ENCODE measurements at regions not wholly inside any gene's neighbourhood (a gene's known extent, or its start where the extent isn't known, plus 50 kb on each side); places are given as distances from the start of the nearest gene placed in this dataset.

DNA sequence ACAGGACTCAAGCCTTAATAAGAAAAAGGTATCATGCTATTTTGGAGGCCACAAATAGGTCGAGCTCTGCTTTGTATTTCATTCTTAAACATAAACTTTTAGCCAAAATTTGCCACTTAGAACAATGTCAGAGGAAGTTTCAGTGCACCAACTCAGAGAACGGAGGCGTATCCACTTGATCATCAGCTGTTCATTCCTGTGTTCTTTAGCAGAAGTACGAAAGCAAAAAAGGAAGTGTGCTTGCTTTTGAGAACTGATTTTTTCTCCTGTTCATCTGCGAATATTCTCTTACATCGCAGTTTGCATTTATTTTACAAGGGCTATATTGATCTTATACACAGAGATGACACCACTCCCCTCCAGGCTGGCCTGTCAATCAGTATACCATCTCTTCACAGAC is 188.6 kb upstream of the SOX5 start:
- TF ChIP-seq, protein P1, sequence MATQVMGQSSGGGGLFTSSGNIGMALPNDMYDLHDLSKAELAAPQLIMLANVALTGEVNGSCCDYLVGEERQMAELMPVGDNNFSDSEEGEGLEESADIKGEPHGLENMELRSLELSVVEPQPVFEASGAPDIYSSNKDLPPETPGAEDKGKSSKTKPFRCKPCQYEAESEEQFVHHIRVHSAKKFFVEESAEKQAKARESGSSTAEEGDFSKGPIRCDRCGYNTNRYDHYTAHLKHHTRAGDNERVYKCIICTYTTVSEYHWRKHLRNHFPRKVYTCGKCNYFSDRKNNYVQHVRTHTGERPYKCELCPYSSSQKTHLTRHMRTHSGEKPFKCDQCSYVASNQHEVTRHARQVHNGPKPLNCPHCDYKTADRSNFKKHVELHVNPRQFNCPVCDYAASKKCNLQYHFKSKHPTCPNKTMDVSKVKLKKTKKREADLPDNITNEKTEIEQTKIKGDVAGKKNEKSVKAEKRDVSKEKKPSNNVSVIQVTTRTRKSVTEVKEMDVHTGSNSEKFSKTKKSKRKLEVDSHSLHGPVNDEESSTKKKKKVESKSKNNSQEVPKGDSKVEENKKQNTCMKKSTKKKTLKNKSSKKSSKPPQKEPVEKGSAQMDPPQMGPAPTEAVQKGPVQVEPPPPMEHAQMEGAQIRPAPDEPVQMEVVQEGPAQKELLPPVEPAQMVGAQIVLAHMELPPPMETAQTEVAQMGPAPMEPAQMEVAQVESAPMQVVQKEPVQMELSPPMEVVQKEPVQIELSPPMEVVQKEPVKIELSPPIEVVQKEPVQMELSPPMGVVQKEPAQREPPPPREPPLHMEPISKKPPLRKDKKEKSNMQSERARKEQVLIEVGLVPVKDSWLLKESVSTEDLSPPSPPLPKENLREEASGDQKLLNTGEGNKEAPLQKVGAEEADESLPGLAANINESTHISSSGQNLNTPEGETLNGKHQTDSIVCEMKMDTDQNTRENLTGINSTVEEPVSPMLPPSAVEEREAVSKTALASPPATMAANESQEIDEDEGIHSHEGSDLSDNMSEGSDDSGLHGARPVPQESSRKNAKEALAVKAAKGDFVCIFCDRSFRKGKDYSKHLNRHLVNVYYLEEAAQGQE (IDR thresholded peaks at IDR 0.05; ENCODE audit: borderline replicate concordance) = no peak
- no peak for TF ChIP-seq TAF1 (IDR thresholded peaks at IDR 0.05; ENCODE audit: low read depth)
- TF ChIP-seq POLR2AphosphoS5 (IDR thresholded peaks at IDR 0.05) = no peak
- no peak for TF ChIP-seq EP300 (conservative IDR thresholded peaks at IDR 0.05; ENCODE audit: poor library complexity, severe bottlenecking)
- TF ChIP-seq EZH2 (IDR thresholded peaks at IDR 0.05; ENCODE audit: borderline replicate concordance, insufficient read depth, low read length, poor library complexity, severe bottlenecking) = no peak
- TF ChIP-seq, protein P2, sequence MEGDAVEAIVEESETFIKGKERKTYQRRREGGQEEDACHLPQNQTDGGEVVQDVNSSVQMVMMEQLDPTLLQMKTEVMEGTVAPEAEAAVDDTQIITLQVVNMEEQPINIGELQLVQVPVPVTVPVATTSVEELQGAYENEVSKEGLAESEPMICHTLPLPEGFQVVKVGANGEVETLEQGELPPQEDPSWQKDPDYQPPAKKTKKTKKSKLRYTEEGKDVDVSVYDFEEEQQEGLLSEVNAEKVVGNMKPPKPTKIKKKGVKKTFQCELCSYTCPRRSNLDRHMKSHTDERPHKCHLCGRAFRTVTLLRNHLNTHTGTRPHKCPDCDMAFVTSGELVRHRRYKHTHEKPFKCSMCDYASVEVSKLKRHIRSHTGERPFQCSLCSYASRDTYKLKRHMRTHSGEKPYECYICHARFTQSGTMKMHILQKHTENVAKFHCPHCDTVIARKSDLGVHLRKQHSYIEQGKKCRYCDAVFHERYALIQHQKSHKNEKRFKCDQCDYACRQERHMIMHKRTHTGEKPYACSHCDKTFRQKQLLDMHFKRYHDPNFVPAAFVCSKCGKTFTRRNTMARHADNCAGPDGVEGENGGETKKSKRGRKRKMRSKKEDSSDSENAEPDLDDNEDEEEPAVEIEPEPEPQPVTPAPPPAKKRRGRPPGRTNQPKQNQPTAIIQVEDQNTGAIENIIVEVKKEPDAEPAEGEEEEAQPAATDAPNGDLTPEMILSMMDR (IDR thresholded peaks at IDR 0.05; ENCODE audit: poor library complexity, severe bottlenecking) = no peak
- no peak for TF ChIP-seq SMC3 (conservative IDR thresholded peaks at IDR 0.05; ENCODE audit: poor library complexity)
- TF ChIP-seq MXI1 (conservative IDR thresholded peaks at IDR 0.05; ENCODE audit: poor library complexity, severe bottlenecking) = no peak
- TF ChIP-seq RAD21 (conservative IDR thresholded peaks at IDR 0.05) = no peak
- Histone ChIP-seq H3F3A (ENCODE audit: insufficient read depth, low read length, poor library complexity, severe bottlenecking) (no peaks in the 10 kb centered on the region), H3K4me2 (ENCODE audit: low read length) (no peak overlapping the region), H3K79me2 (replicated peaks; ENCODE audit: insufficient read depth, low read length) (no peaks in the 10 kb centered on the region), H3K36me3 (ENCODE audit: insufficient read depth, low read length) (no peaks in the 10 kb centered on the region), H4K20me1 (ENCODE audit: insufficient read depth) (no peaks in the 10 kb centered on the region), H3K9ac (ENCODE audit: low read length) (no peak overlapping the region), H3K27ac (ENCODE audit: low read length) (no peak overlapping the region), H3K4me3 (ENCODE audit: low read length) (no peak overlapping the region), H3K27me3 (ENCODE audit: insufficient read depth, low read depth, low read length) (no peaks in the 10 kb centered on the region), H3K9me3 (ENCODE audit: low read length) (no peaks in the 10 kb centered on the region), H3K9me2 (ENCODE audit: insufficient read depth, low read length) (no peaks in the 10 kb centered on the region), H2AFZ (ENCODE audit: low read depth, low read length) (no peak overlapping the region)

DNA sequence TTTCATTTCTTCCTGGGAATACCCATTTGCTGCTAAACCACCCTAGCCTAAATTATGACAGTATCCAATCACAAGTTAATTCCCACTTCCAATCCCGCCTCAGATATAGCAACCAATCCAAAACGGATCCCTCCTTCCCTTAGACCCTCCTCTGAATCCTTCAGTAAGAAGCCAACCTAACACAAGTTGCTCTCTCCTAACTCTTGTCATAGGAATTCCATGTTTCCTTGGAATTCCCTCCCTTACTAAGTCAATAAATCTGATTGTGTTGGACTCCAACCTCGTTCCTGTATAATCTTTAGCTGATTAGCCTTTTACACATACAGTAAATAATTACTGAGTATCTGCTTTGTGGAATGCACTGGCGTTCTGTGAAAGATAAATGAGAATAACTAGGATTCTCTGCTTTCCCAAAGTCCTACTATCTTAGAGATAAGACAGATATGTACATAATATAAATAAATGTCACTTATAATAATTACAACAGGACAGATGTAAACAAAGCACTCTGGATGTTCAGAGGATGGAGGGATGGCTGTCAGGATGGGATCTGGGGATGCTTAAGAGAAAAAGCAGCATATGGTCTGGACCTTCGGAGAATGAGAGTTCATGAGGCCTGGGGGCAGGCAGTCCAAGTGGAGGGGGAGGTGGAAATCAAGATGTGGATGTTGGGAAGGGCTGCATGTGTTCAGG is 185.8 kb upstream of the SOX5 start:
- Histone ChIP-seq H3K9ac (ENCODE audit: low read length) (no peak overlapping the region), H3K4me3 (ENCODE audit: low read length) (no peak overlapping the region), H3K27me3 (ENCODE audit: insufficient read depth, low read depth, low read length) (no peaks in the 10 kb centered on the region), H3K36me3 (ENCODE audit: insufficient read depth, low read length) (no peaks in the 10 kb centered on the region), H3K4me2 (ENCODE audit: low read length) (no peak overlapping the region), H3K27ac (ENCODE audit: low read length) (no peak overlapping the region), H3K9me2 (ENCODE audit: insufficient read depth, low read length) (no peaks in the 10 kb centered on the region), H3F3A (ENCODE audit: insufficient read depth, low read length, poor library complexity, severe bottlenecking) (no peaks in the 10 kb centered on the region), H4K20me1 (ENCODE audit: insufficient read depth) (no peaks in the 10 kb centered on the region), H2AFZ (ENCODE audit: low read depth, low read length) (no peak overlapping the region), H3K79me2 (replicated peaks; ENCODE audit: insufficient read depth, low read length) (no peaks in the 10 kb centered on the region), H3K9me3 (ENCODE audit: low read length) (no peaks in the 10 kb centered on the region)
- TF ChIP-seq MXI1 (conservative IDR thresholded peaks at IDR 0.05; ENCODE audit: poor library complexity, severe bottlenecking) = no peak
- no peak for TF ChIP-seq RAD21 (conservative IDR thresholded peaks at IDR 0.05)
- TF ChIP-seq TAF1 (IDR thresholded peaks at IDR 0.05; ENCODE audit: low read depth) = no peak
- TF ChIP-seq EP300 (conservative IDR thresholded peaks at IDR 0.05; ENCODE audit: poor library complexity, severe bottlenecking) = no peak
- TF ChIP-seq, protein P2 (IDR thresholded peaks at IDR 0.05; ENCODE audit: poor library complexity, severe bottlenecking) = no peak
- no peak for TF ChIP-seq SMC3 (conservative IDR thresholded peaks at IDR 0.05; ENCODE audit: poor library complexity)
- no peak for TF ChIP-seq EZH2 (IDR thresholded peaks at IDR 0.05; ENCODE audit: borderline replicate concordance, insufficient read depth, low read length, poor library complexity, severe bottlenecking)
- no peak for TF ChIP-seq POLR2AphosphoS5 (IDR thresholded peaks at IDR 0.05)
- TF ChIP-seq, protein P1 (IDR thresholded peaks at IDR 0.05; ENCODE audit: borderline replicate concordance) = no peak
